Adipocyte (in vitro differentiated cells): ENCODE measurements at regions not wholly inside any gene's neighbourhood (a gene's known extent, or its start where the extent isn't known, plus 50 kb on each side); places are given as distances from the start of the nearest gene placed in this dataset.
A peak's percentile ranks its signal among the peaks of the same experiment; 100 is the strongest.
"Not testable (repeated sequence)": the region's sequence is repeated elsewhere in the genome, so short reads cannot be mapped to it uniquely, and the experiment has no call there.

Source experiments
- DNase-seq: peaks from one replicate; pipeline ENCODE4 v3.0.0-alpha.2; 2015; ENCODE audit warnings: low read depth
- H3K27me3 ChIP-seq: replicated peaks from 2 replicates; pipeline ENCODE4 v1.7.0; 2013; ENCODE audit warnings: mild to moderate bottlenecking, low read length, moderate library complexity; ENCODE audit not compliant: control insufficient read depth, insufficient read depth
- H3K36me3 ChIP-seq: 2 replicates; pipeline ENCODE4 v1.7.0; 2013; ENCODE audit warnings: low read length, mild to moderate bottlenecking, moderate library complexity; ENCODE audit not compliant: control insufficient read depth, insufficient read depth, severe bottlenecking
- H3K4me1 ChIP-seq: 2 replicates; pipeline ENCODE4 v1.7.0; 2013; ENCODE audit warnings: mild to moderate bottlenecking, low read length, moderate library complexity; ENCODE audit not compliant: control insufficient read depth, insufficient read depth
- H3K4me3 ChIP-seq: 2 replicates; pipeline ENCODE4 v1.7.0; 2013; ENCODE audit warnings: mild to moderate bottlenecking, low read length, moderate library complexity
- H3K9ac ChIP-seq: 2 replicates; pipeline ENCODE4 v1.7.0; 2013; ENCODE audit warnings: mild to moderate bottlenecking, low read length, moderate library complexity
- H3K9me3 ChIP-seq: 2 replicates; pipeline ENCODE4 v1.7.0; 2013; ENCODE audit warnings: mild to moderate bottlenecking, low read length, moderate library complexity; ENCODE audit not compliant: control insufficient read depth

GRCh38 chr5:20331826-20332225, 343.8 kb upstream of the CDH18 start:
- Histone ChIP-seq H3K27me3 (no peaks in the 10 kb centered on the region), H3K36me3 (no peaks in the 10 kb centered on the region), H3K9me3 (no peaks in the 10 kb centered on the region), H3K4me3 (no peak overlapping the region), H3K9ac (no peak overlapping the region), H3K4me1 (no peaks in the 10 kb centered on the region)
- DNase-seq, result no peak

- Histone ChIP-seq H3K27me3 (no peaks in the 10 kb centered on the region), H3K9ac (no peak overlapping the region), H3K9me3 (no peaks in the 10 kb centered on the region), H3K4me3 (no peak overlapping the region), H3K4me1 (no peaks in the 10 kb centered on the region), H3K36me3 (no peaks in the 10 kb centered on the region)
- no peak for DNase-seq
Measured at GRCh38 chr5:20323323-20323722, 335.3 kb upstream of the CDH18 start.

- no peaks in the 10 kb centered on the region for H3K9me3 ChIP-seq
- DNase-seq, result no peak
- no peaks in the 10 kb centered on the region for H3K4me1 ChIP-seq
Measured at GRCh38 chr5:20307391-20307790, 319.4 kb upstream of the CDH18 start.

GRCh38 chr5:20305463-20305862, 317.5 kb upstream of the CDH18 start:
- DNase-seq, result no peak
- H3K9me3 ChIP-seq, result no peaks in the 10 kb centered on the region
- no peaks in the 10 kb centered on the region for H3K36me3 ChIP-seq
- H3K4me1 ChIP-seq, result no peaks in the 10 kb centered on the region
- H3K9ac ChIP-seq, result no peak overlapping the region
- H3K27me3 ChIP-seq, result no peaks in the 10 kb centered on the region
- H3K4me3 ChIP-seq, result no peak overlapping the region

More at GRCh38 chr5:20307391-20307790, 319.4 kb upstream of the CDH18 start:
- no peak overlapping the region for H3K9ac ChIP-seq
- no peaks in the 10 kb centered on the region for H3K36me3 ChIP-seq
- H3K4me3 ChIP-seq, result no peak overlapping the region
- no peaks in the 10 kb centered on the region for H3K27me3 ChIP-seq

- not testable (repeated sequence) for H3K4me1 ChIP-seq, H3K36me3 ChIP-seq, H3K27me3 ChIP-seq, H3K9ac ChIP-seq, H3K4me3 ChIP-seq, DNase-seq, H3K9me3 ChIP-seq
Measured at GRCh38 chr5:20304570-20304969, 316.6 kb upstream of the CDH18 start.

GRCh38 chr5:20300110-20300509, 312.1 kb upstream of the CDH18 start:
- Histone ChIP-seq H3K4me1 (no peaks in the 10 kb centered on the region), H3K9me3 (no peaks in the 10 kb centered on the region), H3K36me3 (no peaks in the 10 kb centered on the region), H3K9ac (no peak overlapping the region), H3K27me3 (no peaks in the 10 kb centered on the region), H3K4me3 (no peak overlapping the region)
- DNase-seq, result no peak

- Histone ChIP-seq H3K9me3 (no peaks in the 10 kb centered on the region), H3K4me3 (no peak overlapping the region), H3K27me3 (no peaks in the 10 kb centered on the region), H3K36me3 (no peaks in the 10 kb centered on the region), H3K9ac (no peak overlapping the region), H3K4me1 (no peaks in the 10 kb centered on the region)
- DNase-seq, result no peak
Measured at GRCh38 chr5:20294696-20295095, 306.7 kb upstream of the CDH18 start.

GRCh38 chr5:20291766-20292165, 303.8 kb upstream of the CDH18 start:
- Histone ChIP-seq H3K9me3 (no peaks in the 10 kb centered on the region), H3K36me3 (no peaks in the 10 kb centered on the region), H3K4me3 (no peak overlapping the region), H3K27me3 (no peaks in the 10 kb centered on the region), H3K4me1 (peaks cover 3% of the 10 kb centered on the region), H3K9ac (no peak overlapping the region)
- DNase-seq, result no peak

GRCh38 chr5:20287640-20288039, 299.6 kb upstream of the CDH18 start:
- no peak overlapping the region for H3K9ac ChIP-seq
- no peaks in the 10 kb centered on the region for H3K9me3 ChIP-seq

GRCh38 chr5:20286512-20286911, 298.5 kb upstream of the CDH18 start:
- H3K9ac ChIP-seq, result no peak overlapping the region
- no peaks in the 10 kb centered on the region for H3K36me3 ChIP-seq
- DNase-seq, result peak; percentile 74
- no peak overlapping the region for H3K4me3 ChIP-seq
- peaks cover 8% of the 10 kb centered on the region for H3K4me1 ChIP-seq
- no peaks in the 10 kb centered on the region for H3K27me3 ChIP-seq
- no peaks in the 10 kb centered on the region for H3K9me3 ChIP-seq

More at GRCh38 chr5:20287640-20288039, 299.6 kb upstream of the CDH18 start:
- no peak for DNase-seq
- H3K4me1 ChIP-seq, result peaks cover 8% of the 10 kb centered on the region
- H3K4me3 ChIP-seq, result no peak overlapping the region
- H3K27me3 ChIP-seq, result no peaks in the 10 kb centered on the region
- no peaks in the 10 kb centered on the region for H3K36me3 ChIP-seq

GRCh38 chr5:20276959-20277263, 288.9 kb upstream of the CDH18 start:
- Histone ChIP-seq H3K36me3 (no peaks in the 10 kb centered on the region), H3K27me3 (no peaks in the 10 kb centered on the region), H3K4me1 (peaks cover 8% of the 10 kb centered on the region), H3K9me3 (peaks cover 9% of the 10 kb centered on the region), H3K9ac (no peak overlapping the region), H3K4me3 (no peak overlapping the region)
- no peak for DNase-seq

- no peak overlapping the region for H3K4me3 ChIP-seq
- no peak overlapping the region for H3K9ac ChIP-seq
- H3K27me3 ChIP-seq, result no peaks in the 10 kb centered on the region
- H3K9me3 ChIP-seq, result peaks cover 9% of the 10 kb centered on the region
- H3K36me3 ChIP-seq, result no peaks in the 10 kb centered on the region
- peak; percentile 49 for DNase-seq
- H3K4me1 ChIP-seq, result peaks cover 8% of the 10 kb centered on the region
Measured at GRCh38 chr5:20276061-20276958, 288.3 kb upstream of the CDH18 start.
